ENCODE measurements at regions not wholly inside any gene's neighbourhood (a gene's known extent, or its start where the extent isn't known, plus 50 kb on each side); places are given as distances from the start of the nearest gene placed in this dataset.

DNA sequence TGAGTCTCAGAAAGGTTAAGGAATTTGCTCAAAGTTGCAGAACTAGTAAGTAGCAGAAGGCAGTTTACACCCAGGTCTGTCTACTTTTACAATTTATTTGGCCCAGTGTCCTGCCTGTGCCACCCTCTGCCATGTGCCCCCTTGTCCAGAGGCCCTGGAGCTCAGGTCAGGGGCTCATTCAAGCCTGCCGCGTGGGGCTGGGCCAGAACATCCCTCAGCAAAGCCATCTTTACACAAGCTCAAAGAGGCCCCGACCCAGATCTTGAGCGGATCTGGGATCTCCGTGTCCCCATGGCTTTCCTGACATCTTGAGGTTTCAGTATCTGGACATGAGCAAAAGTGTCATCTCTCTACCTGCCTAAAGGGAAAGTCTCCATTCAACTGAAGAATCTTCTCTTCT lies 76.4 kb upstream of the VSTM2B start:
- TF ChIP-seq, protein P1, sequence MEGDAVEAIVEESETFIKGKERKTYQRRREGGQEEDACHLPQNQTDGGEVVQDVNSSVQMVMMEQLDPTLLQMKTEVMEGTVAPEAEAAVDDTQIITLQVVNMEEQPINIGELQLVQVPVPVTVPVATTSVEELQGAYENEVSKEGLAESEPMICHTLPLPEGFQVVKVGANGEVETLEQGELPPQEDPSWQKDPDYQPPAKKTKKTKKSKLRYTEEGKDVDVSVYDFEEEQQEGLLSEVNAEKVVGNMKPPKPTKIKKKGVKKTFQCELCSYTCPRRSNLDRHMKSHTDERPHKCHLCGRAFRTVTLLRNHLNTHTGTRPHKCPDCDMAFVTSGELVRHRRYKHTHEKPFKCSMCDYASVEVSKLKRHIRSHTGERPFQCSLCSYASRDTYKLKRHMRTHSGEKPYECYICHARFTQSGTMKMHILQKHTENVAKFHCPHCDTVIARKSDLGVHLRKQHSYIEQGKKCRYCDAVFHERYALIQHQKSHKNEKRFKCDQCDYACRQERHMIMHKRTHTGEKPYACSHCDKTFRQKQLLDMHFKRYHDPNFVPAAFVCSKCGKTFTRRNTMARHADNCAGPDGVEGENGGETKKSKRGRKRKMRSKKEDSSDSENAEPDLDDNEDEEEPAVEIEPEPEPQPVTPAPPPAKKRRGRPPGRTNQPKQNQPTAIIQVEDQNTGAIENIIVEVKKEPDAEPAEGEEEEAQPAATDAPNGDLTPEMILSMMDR (IDR thresholded peaks at IDR 0.05) = no peak
- no peak for TF ChIP-seq EZH2 (IDR thresholded peaks at IDR 0.05; ENCODE audit: borderline replicate concordance, insufficient read depth, low read depth, low read length, poor library complexity, severe bottlenecking)
